OCI-LY7 (cell line): ENCODE measurements at regions not wholly inside any gene's neighbourhood (a gene's known extent, or its start where the extent isn't known, plus 50 kb on each side); places are given as distances from the start of the nearest gene placed in this dataset.

Source experiments
- BruUV-seq: library from RNA; stranded (reverse); fragments of 400-500 nt; replicated peaks from 2 replicates; lab custom pipeline; 2021; lab: Mats Ljungman, UMichigan
- CTCF ChIA-PET: fragments of 300-600 bp; sonication (Branson Sonifier 250); formaldehyde crosslinking; loops from one replicate; lab custom pipeline; 2022; ENCODE audit warnings: antibody characterized with exemption; ENCODE audit not compliant: unreplicated experiment; lab: Charles Lee
- POLR2A ChIA-PET: fragments of 300-600 bp; sonication (Branson Sonifier 250); formaldehyde crosslinking; loops from one replicate; lab custom pipeline; 2022; ENCODE audit warnings: antibody characterized with exemption; lab: Charles Lee
- DNase-seq: peaks from one replicate; pipeline ENCODE4 v3.0.0-alpha.2; 2015; ENCODE audit warnings: low spot score
- H2AFZ ChIP-seq: fragments of 200-600 bp; sonication (generic), shearing (Covaris generic); 2 replicates; pipeline ENCODE4 v1.6.1; 2014; ENCODE audit warnings: mild to moderate bottlenecking, antibody characterized with exemption, low read length, moderate library complexity
- H3K27ac ChIP-seq: fragments of 200-600 bp; sonication (generic); 2 replicates; pipeline ENCODE4 v1.5.1; 2014; ENCODE audit warnings: mixed run types, low read depth, mild to moderate bottlenecking, moderate library complexity, low read length, inconsistent platforms; ENCODE audit not compliant: poor library complexity, severe bottlenecking
- H3K36me3 ChIP-seq: fragments of 200-600 bp; sonication (generic); 2 replicates; pipeline ENCODE4 v1.6.1; 2014; ENCODE audit warnings: mild to moderate bottlenecking, antibody characterized with exemption, low read length, moderate library complexity, mixed read lengths; ENCODE audit not compliant: insufficient read depth
- H3K4me1 ChIP-seq: fragments of 200-600 bp; sonication (generic); 2 replicates; pipeline ENCODE4 v1.5.1; 2014; ENCODE audit warnings: mild to moderate bottlenecking, low read length; ENCODE audit not compliant: insufficient read depth, poor library complexity, severe bottlenecking
- H3K4me2 ChIP-seq: fragments of 200-600 bp; sonication (generic); 2 replicates; pipeline ENCODE4 v1.6.1; 2014; ENCODE audit warnings: mild to moderate bottlenecking, low read length
- H3K4me3 ChIP-seq: fragments of 200-600 bp; sonication (generic); 2 replicates; pipeline ENCODE4 v1.5.1; 2014; ENCODE audit warnings: mild to moderate bottlenecking, low read depth, low read length; ENCODE audit not compliant: poor library complexity, severe bottlenecking
- H3K79me2 ChIP-seq: fragments of 200-600 bp; sonication (generic); 2 replicates; pipeline ENCODE4 v1.6.1; 2016; ENCODE audit warnings: low read depth, mild to moderate bottlenecking, low read length, moderate library complexity, mixed read lengths; ENCODE audit not compliant: insufficient read depth
- H3K9me2 ChIP-seq: fragments of 200-600 bp; sonication (generic); 2 replicates; pipeline ENCODE4 v1.6.1; 2016; ENCODE audit warnings: mild to moderate bottlenecking, low read length, mixed read lengths; ENCODE audit not compliant: insufficient read depth
- H3K9me3 ChIP-seq: fragments of 200-600 bp; sonication (generic); 2 replicates; pipeline ENCODE4 v1.6.1; 2014; ENCODE audit warnings: mild to moderate bottlenecking, mixed run types, low read length, mixed read lengths
- H4K20me1 ChIP-seq: fragments of 200-600 bp; sonication (generic); 2 replicates; pipeline ENCODE4 v1.6.1; 2014; ENCODE audit warnings: mild to moderate bottlenecking, antibody characterized with exemption, low read length, moderate library complexity, mixed read lengths; ENCODE audit not compliant: insufficient read depth
- CTCF ChIP-seq: fragments of 200-600 bp; sonication (generic); conservative IDR thresholded peaks from 2 replicates; pipeline ENCODE4 v1.5.1; 2014; ENCODE audit warnings: mild to moderate bottlenecking, antibody characterized with exemption, low read length, moderate library complexity, mixed read lengths
- EZH2phosphoT487 ChIP-seq: fragments of 200-600 bp; sonication (generic); IDR thresholded peaks from 2 replicates; pipeline ENCODE4 v1.6.1; 2018; ENCODE audit warnings: low read depth, borderline replicate concordance, mild to moderate bottlenecking, mixed run types, antibody characterized with exemption, low read length, moderate library complexity, mixed read lengths
- intact Hi-C: fragments of 100-400 bp; cut with micrococcal nuclease; formaldehyde crosslinking; loops from one replicate; pipeline ENCODE4 v1.10.0; 2022; ENCODE audit not compliant: unreplicated experiment

DNA sequence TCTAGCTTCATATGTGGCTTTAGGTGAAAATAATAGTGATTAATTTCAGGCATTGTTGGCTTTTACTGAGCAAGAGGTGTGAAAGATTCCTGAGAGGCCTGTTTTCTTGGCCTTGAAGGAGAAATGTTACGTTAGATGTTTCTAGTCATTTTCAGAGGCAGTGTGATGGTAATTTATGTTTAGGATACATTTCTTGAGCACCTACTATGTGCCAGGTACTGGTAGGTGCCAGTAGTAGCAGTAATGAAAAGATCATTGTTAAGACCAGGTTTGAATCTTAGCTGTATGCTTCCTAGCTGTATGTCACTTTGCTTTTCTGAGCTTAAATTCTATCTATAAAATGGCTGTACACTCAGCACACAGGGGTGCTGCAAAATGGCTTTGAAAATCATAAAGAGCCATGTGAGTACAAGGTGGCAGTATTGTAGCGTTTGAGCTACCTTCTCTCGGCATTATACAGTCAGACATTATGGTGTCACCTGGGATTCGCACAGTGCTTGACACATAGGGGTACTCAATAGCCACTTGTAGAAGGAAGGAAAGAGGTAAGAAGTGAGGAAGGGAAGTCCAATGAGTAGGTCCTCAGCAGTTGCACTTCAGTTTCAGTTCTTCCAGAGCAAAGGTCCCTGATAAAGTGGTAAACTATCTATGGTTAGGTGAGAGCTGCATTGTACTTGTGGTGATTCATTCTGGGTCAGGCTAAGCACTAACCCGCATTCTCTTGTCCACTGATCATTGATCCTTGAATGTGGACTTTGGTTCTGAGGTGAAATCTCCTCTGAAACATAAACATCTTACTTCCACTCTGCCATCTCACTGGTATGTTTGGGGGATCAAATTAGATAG, 166.5 kb upstream of the NR3C1 start:
- Histone ChIP-seq H3K36me3 (no peaks in the 10 kb centered on the region), H3K27ac (no peak overlapping the region), H3K79me2 (no peaks in the 10 kb centered on the region), H3K4me1 (peaks cover 36% of the 10 kb centered on the region), H3K9me3 (no peaks in the 10 kb centered on the region; the same call in 1 of the 2 replicates), H3K4me3 (no peak overlapping the region), H3K9me2 (no peaks in the 10 kb centered on the region), H4K20me1 (no peaks in the 10 kb centered on the region), H2AFZ (peak overlapping the region; percentile 61), H3K4me2 (no peak overlapping the region)
- POLR2A ChIA-PET: interaction anchor here (0.5 to 7.0 kb wide), 5 partner anchors 11 to 134 kb away, joined by 3 to 59 read pairs (median 4); no protein-coding TSS in a partner anchor
- intact Hi-C loops: no loop called here
- TF ChIP-seq CTCF (peak; percentile 50; the same call in 1 of the 2 replicates), EZH2phosphoT487 (no peak)
- CTCF ChIA-PET: no interaction called here
- BruUV-seq: no TSS peak
- DNase-seq: no peak

DNA sequence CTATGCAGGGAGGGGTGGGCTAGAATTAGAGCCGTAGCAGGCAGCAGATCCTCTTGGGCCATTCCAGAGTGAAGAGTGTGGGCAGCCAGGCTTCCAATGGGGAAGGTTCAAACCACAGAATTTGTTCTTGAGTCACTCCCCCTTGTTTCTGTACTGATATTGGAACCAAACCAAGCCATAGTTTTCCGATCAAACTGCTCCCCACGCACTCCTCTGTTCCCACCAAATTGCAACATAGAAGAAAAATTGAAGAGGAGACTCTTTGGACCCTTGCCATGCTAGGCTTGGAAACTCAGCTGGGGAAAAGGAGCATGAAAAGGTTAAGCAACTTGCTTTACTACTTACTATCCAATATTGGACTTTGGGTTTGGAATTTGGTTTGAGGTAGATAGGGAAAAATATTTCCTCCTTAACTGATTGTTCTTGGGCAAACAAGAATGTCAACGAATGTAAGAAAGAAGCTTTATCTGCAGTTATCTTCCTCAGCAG, 165.8 kb upstream of the NR3C1 start:
- TF ChIP-seq EZH2phosphoT487 (no peak), CTCF (no peak)

More for the DNA sequence above, 165.8 kb upstream of the NR3C1 start:
- Histone ChIP-seq H2AFZ (peak overlapping the region; percentile 61; the same call in 1 of the 2 replicates), H3K36me3 (no peaks in the 10 kb centered on the region), H3K4me3 (no peak overlapping the region), H4K20me1 (no peaks in the 10 kb centered on the region), H3K79me2 (no peaks in the 10 kb centered on the region), H3K9me2 (no peaks in the 10 kb centered on the region), H3K27ac (no peak overlapping the region), H3K9me3 (no peaks in the 10 kb centered on the region; the same call in 1 of the 2 replicates), H3K4me2 (no peak overlapping the region), H3K4me1 (peaks cover 39% of the 10 kb centered on the region)
- ChIA-PET CTCF (no interaction called here), POLR2A (interaction anchor here (0.8 to 7.0 kb wide), 4 partner anchors 11 to 134 kb away, joined by 3 to 59 read pairs (median 5); no protein-coding TSS in a partner anchor)
- no TSS peak for BruUV-seq
- no peak for DNase-seq
- intact Hi-C loops: no loop called here
